HEK293 (cell line): ENCODE measurements at regions not wholly inside any gene's neighbourhood (a gene's known extent, or its start where the extent isn't known, plus 50 kb on each side); places are given as distances from the start of the nearest gene placed in this dataset.

Experiments used
- CTCF ChIA-PET: fragments of 350-600 bp; formaldehyde crosslinking; extraction: SDS; loops from one replicate; lab custom pipeline; 2021; ENCODE audit warnings: antibody characterized with exemption; lab: Yijun Ruan, JAX
- POLR2A ChIA-PET: fragments of 300-600 bp; formaldehyde crosslinking; extraction: SDS; loops from one replicate; lab custom pipeline; 2020; ENCODE audit warnings: antibody characterized with exemption, inconsistent platforms; lab: Yijun Ruan, JAX
- H3K27ac ChIP-seq: fragments of 200-500 bp; sonication (Bioruptor generic); 2 replicates; pipeline ENCODE4 v1.5.1; 2014; ENCODE audit warnings: low read depth, low read length, control low read depth, inconsistent platforms; ENCODE audit errors: extremely low read depth
- H3K36me3 ChIP-seq, 2 experiments: fragments of 200-500 bp in 1 of 2; sonication (Bioruptor generic) in 1 of 2; 1 replicate in 1 of 2; 2 replicates in 1 of 2; pipeline ENCODE4 v1.5.1; 2014 to 2017; ENCODE audit warnings: inconsistent platforms in 2 of 2, low read length in 2 of 2; ENCODE audit not compliant: control insufficient read depth in 2 of 2, insufficient read depth in 1 of 2
- H3K4me1 ChIP-seq: fragments of 200-500 bp; sonication (Bioruptor generic); 2 replicates; pipeline ENCODE4 v1.5.1; 2014; ENCODE audit warnings: mild to moderate bottlenecking, low read length, inconsistent platforms; ENCODE audit not compliant: control insufficient read depth, insufficient read depth
- H3K4me3 ChIP-seq: 2 replicates; pipeline ENCODE4 v1.5.1; 2011; ENCODE audit warnings: low read depth, mild to moderate bottlenecking, control low read depth, low read length, moderate library complexity
- H3K9me3 ChIP-seq: fragments of 200-500 bp; sonication (Bioruptor generic); 2 replicates; pipeline ENCODE4 v1.5.1; 2014; ENCODE audit warnings: low read depth, low read length, inconsistent platforms; ENCODE audit not compliant: control insufficient read depth, insufficient read depth
- BCL11A ChIP-seq: fragments of 450-650 bp; formaldehyde crosslinking; IDR thresholded peaks from 2 replicates; pipeline ENCODE4 v1.5.1; 2016; ENCODE audit warnings: low read depth, missing biosample characterization, missing genetic modification characterization
- HOXA7 ChIP-seq: sonication (generic); formaldehyde crosslinking; IDR thresholded peaks from 2 replicates; pipeline ENCODE4 v1.8.1; 2022; ENCODE audit warnings: missing genetic modification reagents, borderline replicate concordance
- HOXD13 ChIP-seq: sonication (generic); formaldehyde crosslinking; IDR thresholded peaks from 2 replicates; pipeline ENCODE4 v1.8.0; 2022; ENCODE audit warnings: missing genetic modification reagents, borderline replicate concordance
- IKZF3 ChIP-seq: fragments of 450-650 bp; IDR thresholded peaks from 2 replicates; pipeline ENCODE4 v1.5.0; 2018; ENCODE audit warnings: missing biosample characterization, mild to moderate bottlenecking, missing genetic modification characterization, moderate library complexity
- REPIN1 ChIP-seq: fragments of 450-650 bp; formaldehyde crosslinking; IDR thresholded peaks from 2 replicates; pipeline ENCODE4 v1.5.1; 2017; ENCODE audit warnings: missing biosample characterization, missing genetic modification characterization, low read depth
- SALL2 ChIP-seq: fragments of 450-650 bp; formaldehyde crosslinking; IDR thresholded peaks from 2 replicates; pipeline ENCODE4 v1.5.0; 2017; ENCODE audit warnings: missing biosample characterization, mild to moderate bottlenecking, missing genetic modification characterization, borderline replicate concordance
- ZBTB1 ChIP-seq: fragments of 450-650 bp; formaldehyde crosslinking; IDR thresholded peaks from 2 replicates; pipeline ENCODE4 v1.5.1; 2016; ENCODE audit warnings: missing biosample characterization, missing genetic modification characterization
- ZBTB44 ChIP-seq: fragments of 450-650 bp; IDR thresholded peaks from 2 replicates; pipeline ENCODE4 v1.5.1; 2018; ENCODE audit warnings: missing biosample characterization, mild to moderate bottlenecking, missing genetic modification characterization
- ZBTB7A ChIP-seq: fragments of 450-650 bp; formaldehyde crosslinking; IDR thresholded peaks from 2 replicates; pipeline ENCODE4 v1.5.1; 2016; ENCODE audit warnings: low read depth, missing biosample characterization, missing genetic modification characterization
- ZBTB8A ChIP-seq: fragments of 450-650 bp; formaldehyde crosslinking; IDR thresholded peaks from 2 replicates; pipeline ENCODE4 v1.5.1; 2016; ENCODE audit warnings: missing biosample characterization, missing genetic modification characterization
- ZNF174 ChIP-seq: fragments of 450-650 bp; formaldehyde crosslinking; IDR thresholded peaks from 2 replicates; pipeline ENCODE4 v1.5.0; 2017; ENCODE audit warnings: missing biosample characterization, mild to moderate bottlenecking, missing genetic modification characterization
- ZNF266 ChIP-seq: fragments of 450-650 bp; formaldehyde crosslinking; IDR thresholded peaks from 2 replicates; pipeline ENCODE4 v1.5.1; 2016; ENCODE audit warnings: missing biosample characterization, missing genetic modification characterization, low read depth
- ZNF292 ChIP-seq: fragments of 450-650 bp; formaldehyde crosslinking; IDR thresholded peaks from 2 replicates; pipeline ENCODE4 v1.5.1; 2016; ENCODE audit warnings: low read depth, missing biosample characterization, missing genetic modification characterization, borderline replicate concordance
- ZNF366 ChIP-seq: fragments of 450-650 bp; formaldehyde crosslinking; conservative IDR thresholded peaks from 2 replicates; pipeline ENCODE4 v1.5.1; 2016; ENCODE audit warnings: missing biosample characterization, missing genetic modification characterization
- ZNF433 ChIP-seq: fragments of 450-650 bp; formaldehyde crosslinking; IDR thresholded peaks from 2 replicates; pipeline ENCODE4 v1.5.1; 2016; ENCODE audit warnings: missing biosample characterization, missing genetic modification characterization, low read depth
- ZNF488 ChIP-seq: fragments of 450-650 bp; formaldehyde crosslinking; IDR thresholded peaks from 2 replicates; pipeline ENCODE4 v1.5.1; 2016; ENCODE audit warnings: missing biosample characterization, missing genetic modification characterization
- ZNF510 ChIP-seq: fragments of 450-650 bp; formaldehyde crosslinking; IDR thresholded peaks from 2 replicates; pipeline ENCODE4 v1.5.1; 2018; ENCODE audit warnings: mild to moderate bottlenecking, missing genetic modification characterization, missing biosample characterization; ENCODE audit not compliant: insufficient replicate concordance
- ZNF529 ChIP-seq: fragments of 450-650 bp; formaldehyde crosslinking; IDR thresholded peaks from 2 replicates; pipeline ENCODE4 v1.5.1; 2017; ENCODE audit warnings: missing genetic modification characterization, missing biosample characterization; ENCODE audit not compliant: insufficient replicate concordance
- ZNF580 ChIP-seq: fragments of 450-650 bp; formaldehyde crosslinking; IDR thresholded peaks from 2 replicates; pipeline ENCODE4 v1.5.1; 2016; ENCODE audit warnings: missing biosample characterization, missing genetic modification characterization
- ZNF660 ChIP-seq: fragments of 450-650 bp; IDR thresholded peaks from 2 replicates; pipeline ENCODE4 v1.5.1; 2018; ENCODE audit warnings: missing biosample characterization, mild to moderate bottlenecking, missing genetic modification characterization
- ZNF664 ChIP-seq: fragments of 450-650 bp; formaldehyde crosslinking; IDR thresholded peaks from 2 replicates; pipeline ENCODE4 v1.5.1; 2016; ENCODE audit warnings: missing biosample characterization, missing genetic modification characterization
- ZNF701 ChIP-seq: fragments of 450-650 bp; formaldehyde crosslinking; IDR thresholded peaks from 2 replicates; pipeline ENCODE4 v1.5.1; 2016; ENCODE audit warnings: missing biosample characterization, missing genetic modification characterization
- ZNF76 ChIP-seq: fragments of 450-650 bp; formaldehyde crosslinking; IDR thresholded peaks from 2 replicates; pipeline ENCODE4; 2016; ENCODE audit warnings: low read depth, missing biosample characterization, missing genetic modification characterization, borderline replicate concordance
- ZNF776 ChIP-seq: fragments of 450-650 bp; formaldehyde crosslinking; IDR thresholded peaks from 2 replicates; pipeline ENCODE4 v1.5.0; 2017; ENCODE audit warnings: missing biosample characterization, missing genetic modification characterization, borderline replicate concordance
- ZNF837 ChIP-seq: fragments of 450-650 bp; formaldehyde crosslinking; IDR thresholded peaks from 2 replicates; pipeline ENCODE4 v1.5.1; 2016; ENCODE audit warnings: missing biosample characterization, missing genetic modification characterization
- ZSCAN23 ChIP-seq: fragments of 450-650 bp; formaldehyde crosslinking; IDR thresholded peaks from 2 replicates; pipeline ENCODE4 v1.5.1; 2016; ENCODE audit warnings: missing biosample characterization, missing genetic modification characterization
- ZSCAN4 ChIP-seq: fragments of 450-650 bp; formaldehyde crosslinking; IDR thresholded peaks from 2 replicates; pipeline ENCODE4 v1.5.1; 2017; ENCODE audit warnings: missing biosample characterization, missing genetic modification characterization

GRCh38 chr4:138946306-138946705, 69.3 kb upstream of the NOCT start:
- no peaks in the 10 kb centered on the region for H3K36me3 ChIP-seq
- no peak overlapping the region for H3K4me3 ChIP-seq
- H3K4me1 ChIP-seq, result no peaks in the 10 kb centered on the region
- no peak overlapping the region for H3K27ac ChIP-seq
- CTCF ChIA-PET, result no interaction called here
- H3K9me3 ChIP-seq, result no peaks in the 10 kb centered on the region
- POLR2A ChIA-PET, result no interaction called here
- TF ChIP-seq ZNF529 (tag by site-specific recombination), result no peak
- TF ChIP-seq ZNF174 (tag by site-specific recombination), result no peak
- no peak for TF ChIP-seq REPIN1
- no peak for TF ChIP-seq ZBTB44 (tag by site-specific recombination)
- no peak for TF ChIP-seq ZSCAN23 (tag by site-specific recombination)
- no peak for TF ChIP-seq ZNF664
- no peak for TF ChIP-seq ZNF580 (tag by site-specific recombination)
- TF ChIP-seq ZNF266 (tag by site-specific recombination), result no peak
- TF ChIP-seq ZNF776 (tag by site-specific recombination), result no peak
- TF ChIP-seq HOXD13, result no peak
- no peak for TF ChIP-seq HOXA7 (CRISPR knock-in tag)
- TF ChIP-seq ZNF76, result no peak
- TF ChIP-seq ZNF433 (tag by site-specific recombination), result no peak
- TF ChIP-seq, all 188 proteins: peak for 0

GRCh38 chr4:138945840-138946239, 69.7 kb upstream of the NOCT start:
- ChIA-PET POLR2A (no interaction called here), CTCF (no interaction called here)

More at GRCh38 chr4:138945840-138946239, 69.7 kb upstream of the NOCT start:
- Histone ChIP-seq H3K4me3 (no peak overlapping the region), H3K4me1 (no peaks in the 10 kb centered on the region), H3K27ac (no peak overlapping the region), H3K9me3 (no peaks in the 10 kb centered on the region), H3K36me3 (no peaks in the 10 kb centered on the region)
- TF ChIP-seq ZNF292 (tag by site-specific recombination), result no peak
- no peak for TF ChIP-seq ZNF433 (tag by site-specific recombination)
- TF ChIP-seq ZNF366 (tag by site-specific recombination), result no peak
- TF ChIP-seq ZSCAN4 (tag by site-specific recombination), result no peak
- no peak for TF ChIP-seq ZSCAN23 (tag by site-specific recombination)
- no peak for TF ChIP-seq ZNF510 (tag by site-specific recombination)
- no peak for TF ChIP-seq ZNF837
- TF ChIP-seq ZNF701 (tag by site-specific recombination), result no peak
- TF ChIP-seq ZNF660, result no peak
- TF ChIP-seq IKZF3 (tag by site-specific recombination), result no peak
- no peak for TF ChIP-seq ZBTB1 (tag by site-specific recombination)
- TF ChIP-seq SALL2 (tag by site-specific recombination), result no peak
- TF ChIP-seq ZNF488 (tag by site-specific recombination), result no peak
- TF ChIP-seq ZNF174 (tag by site-specific recombination), result no peak
- no peak for TF ChIP-seq BCL11A (tag by site-specific recombination)
- no peak for TF ChIP-seq ZBTB7A (tag by site-specific recombination)
- no peak for TF ChIP-seq ZBTB8A (tag by site-specific recombination)
